Testis (tissue), 2 donors: ENCODE measurements at regions not wholly inside any gene's neighbourhood (a gene's known extent, or its start where the extent isn't known, plus 50 kb on each side); places are given as distances from the start of the nearest gene placed in this dataset.

ENCODE experiments used
- DNase-seq: peaks from one replicate; pipeline ENCODE4 v3.0.0-alpha.2; 2019
- H3K27ac ChIP-seq, 2 donors: fragments of 200-600 bp; sonication (generic); one replicate each; pipeline ENCODE4 v1.5.1; 2019
- H3K27me3 ChIP-seq: fragments of 200-600 bp; sonication (generic); one replicate; pipeline ENCODE4 v1.5.1; 2019
- H3K36me3 ChIP-seq: fragments of 200-600 bp; sonication (generic); one replicate; pipeline ENCODE4 v1.5.1; 2017; ENCODE audit warnings: low read depth; ENCODE audit errors: missing control alignments
- H3K4me1 ChIP-seq: fragments of 200-600 bp; sonication (generic); one replicate; pipeline ENCODE4 v1.5.1; 2019
- H3K4me3 ChIP-seq, 2 donors: fragments of 200-600 bp; sonication (generic); one replicate each; pipeline ENCODE4 v1.5.1; 2017 to 2019
- H3K9me3 ChIP-seq: fragments of 200-600 bp; sonication (generic); one replicate; pipeline ENCODE4 v1.5.1; 2017
- CTCF ChIP-seq, 3 experiments: fragments of 450-650 bp in 2 of 3; fragments of 200-600 bp in 1 of 3; sonication (generic) in 1 of 3; IDR thresholded peaks; one replicate each; pipeline ENCODE4 v1.5.1; 2016 to 2019; ENCODE audit warnings: antibody characterized with exemption in 3 of 3, mild to moderate bottlenecking in 2 of 3, moderate library complexity in 1 of 3
- POLR2A ChIP-seq: fragments of 450-650 bp; IDR thresholded peaks from one replicate; pipeline ENCODE4 v1.6.1; 2017; ENCODE audit warnings: antibody characterized with exemption, mild to moderate bottlenecking, moderate library complexity
- WGBS, 2 donors: methylation state at CpG; one replicate each; pipeline ENCODE4 v1.1.5; 2018; 5-methylcytosine and 5-hydroxymethylcytosine counted together
- intact Hi-C: fragments of 100-400 bp; cut with DNase I; formaldehyde crosslinking; loops from one replicate; pipeline ENCODE4 v1.15.1; 2023; ENCODE audit warnings: low total_unique reads

GRCh38 chr6:154673919-154674318, 59.3 kb upstream of the SCAF8 start:
- intact Hi-C loops: loop anchor here (10.0 kb wide), 1 partner anchor 501 kb away; no protein-coding TSS in a partner anchor
- no peak for DNase-seq
- 58 to 66% methylated on average over 4 of the region's 4 CpGs for WGBS, 2 donors

GRCh38 chr6:154675602-154676088, 57.6 kb upstream of the SCAF8 start:
- Histone ChIP-seq H3K4me3 (no peak overlapping the region), H3K27me3 (no peaks in the 10 kb centered on the region), H3K9me3 (no peaks in the 10 kb centered on the region), H3K27ac (no peak overlapping the region), H3K4me1 (no peaks in the 10 kb centered on the region), H3K36me3 (no peaks in the 10 kb centered on the region)
- intact Hi-C loops: loop anchor here (10.0 kb wide), 1 partner anchor 499 kb away; no protein-coding TSS in a partner anchor
- 10 to 32% methylated on average over 4 of the region's 4 CpGs for WGBS, 2 donors
- peak; percentile 95 for DNase-seq
- TF ChIP-seq POLR2A (no peak), CTCF (IDR thresholded peaks at IDR 0.05) (peak; percentile 94 to 96 (median 95))

More at GRCh38 chr6:154673919-154674318, 59.3 kb upstream of the SCAF8 start:
- TF ChIP-seq POLR2A (no peak), CTCF (IDR thresholded peaks at IDR 0.05) (no peak)
- H3K36me3 ChIP-seq: no peaks in the 10 kb centered on the region
- no peak overlapping the region for H3K4me3 ChIP-seq
- H3K27ac ChIP-seq: no peak overlapping the region
- H3K27me3 ChIP-seq: no peaks in the 10 kb centered on the region
- H3K9me3 ChIP-seq: no peaks in the 10 kb centered on the region
- no peaks in the 10 kb centered on the region for H3K4me1 ChIP-seq

GRCh38 chr6:154682633-154683125, 50.5 kb upstream of the SCAF8 start:
- Histone ChIP-seq H3K27ac (no peak overlapping the region), H3K4me1 (no peaks in the 10 kb centered on the region), H3K27me3 (no peaks in the 10 kb centered on the region), H3K36me3 (no peaks in the 10 kb centered on the region), H3K4me3 (no peak overlapping the region), H3K9me3 (no peaks in the 10 kb centered on the region)
- intact Hi-C loops: loop anchor here (10.0 kb wide), 1 partner anchor 242 kb away; no protein-coding TSS in a partner anchor
- DNase-seq: no peak
- 89 to 91% methylated on average over 10 of the region's 10 CpGs for WGBS, 2 donors
- no peak for TF ChIP-seq CTCF (IDR thresholded peaks at IDR 0.05)
- TF ChIP-seq POLR2A: no peak
